Stomach smooth muscle (tissue), 2 donors: ENCODE measurements at regions not wholly inside any gene's neighbourhood (a gene's known extent, or its start where the extent isn't known, plus 50 kb on each side); places are given as distances from the start of the nearest gene placed in this dataset.
"Not testable (repeated sequence)": the region's sequence is repeated elsewhere in the genome, so short reads cannot be mapped to it uniquely, and the experiment has no call there.

Experiments used
- H3K27ac ChIP-seq: one replicate; pipeline ENCODE4 v1.7.0; 2013; ENCODE audit warnings: mild to moderate bottlenecking, low read length, inconsistent platforms
- H3K27me3 ChIP-seq, 2 donors: one replicate each; pipeline ENCODE4 v1.7.0; 2013; ENCODE audit warnings: low read length in 2 of 2; ENCODE audit not compliant: insufficient read depth in 2 of 2, control insufficient read depth in 1 of 2
- H3K36me3 ChIP-seq, 2 donors: one replicate each; pipeline ENCODE4 v1.7.0; 2013; ENCODE audit warnings: low read length in 2 of 2; ENCODE audit not compliant: control insufficient read depth in 2 of 2, insufficient read depth in 2 of 2
- H3K4me1 ChIP-seq: one replicate; pipeline ENCODE4 v1.7.0; 2013; ENCODE audit warnings: low read length; ENCODE audit not compliant: control insufficient read depth, insufficient read depth
- H3K4me3 ChIP-seq, 2 donors: one replicate each; pipeline ENCODE4 v1.7.0; 2013; ENCODE audit warnings: low read length in 2 of 2
- H3K9ac ChIP-seq, 2 donors: one replicate each; pipeline ENCODE4 v1.7.0; 2013; ENCODE audit warnings: low read length in 2 of 2, mild to moderate bottlenecking in 1 of 2
- H3K9me3 ChIP-seq, 2 donors: one replicate each; pipeline ENCODE4 v1.7.0; 2013; ENCODE audit warnings: low read length in 2 of 2; ENCODE audit not compliant: control insufficient read depth in 2 of 2
- donor health status: healthy.
- donor health status: Pancreatic carcinoma.

DNA sequence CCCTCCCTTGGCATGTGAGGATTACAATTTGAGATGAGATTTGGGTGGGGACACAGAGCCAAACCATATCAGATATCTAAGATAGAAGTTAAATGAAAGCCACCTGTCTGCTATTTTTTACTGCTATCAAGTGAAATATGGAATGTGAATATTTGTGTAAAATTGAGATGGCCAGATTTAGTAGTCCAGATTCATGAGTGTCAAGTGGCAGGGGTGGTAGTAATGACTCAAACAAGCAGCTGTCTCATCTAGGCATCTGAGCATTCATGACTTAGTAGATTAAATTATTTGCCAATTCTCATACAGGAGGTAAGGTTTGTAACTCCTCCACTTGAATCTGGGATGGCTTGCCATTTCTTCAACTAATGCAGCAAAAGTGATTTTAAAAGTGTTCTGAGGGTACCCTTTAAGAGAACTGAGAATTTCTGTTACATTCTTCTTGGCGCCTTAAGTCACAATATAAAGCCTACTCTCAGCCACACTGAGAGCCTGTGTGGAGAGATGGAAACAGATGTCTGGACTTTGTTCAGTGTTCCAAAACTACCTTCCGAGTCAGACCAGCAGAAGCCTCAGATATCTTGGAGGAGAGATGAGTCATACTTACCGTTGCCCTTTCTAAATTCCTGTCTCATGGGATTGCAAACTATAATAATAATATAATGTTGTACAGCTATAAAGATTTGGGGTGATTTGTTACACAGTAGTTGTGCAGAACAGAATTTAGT lies 1065.6 kb upstream of the TMPRSS15 start:
- H3K27me3 ChIP-seq = no peaks in the 10 kb centered on the region
- no peak overlapping the region for H3K9ac ChIP-seq
- H3K4me1 ChIP-seq = no peaks in the 10 kb centered on the region
- H3K4me3 ChIP-seq = no peak overlapping the region
- H3K36me3 ChIP-seq = no peaks in the 10 kb centered on the region
- no peaks in the 10 kb centered on the region for H3K9me3 ChIP-seq
- no peak overlapping the region for H3K27ac ChIP-seq

DNA sequence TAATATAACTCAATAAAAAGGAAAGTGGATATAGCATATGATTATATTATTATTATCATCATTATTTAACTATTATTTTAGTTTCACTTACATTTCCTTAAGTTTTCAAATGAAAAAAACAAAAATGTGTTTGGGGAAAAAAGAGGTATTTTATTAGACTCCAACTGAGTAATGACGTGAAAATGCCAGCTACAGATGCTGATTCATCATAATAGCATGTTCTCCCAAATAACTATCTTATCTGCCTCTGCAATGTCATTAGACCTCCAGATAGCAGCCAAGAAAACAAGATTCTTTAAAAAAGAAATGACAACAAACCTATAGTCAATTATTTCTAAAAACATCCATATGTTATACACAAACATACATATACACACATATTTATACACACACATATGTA lies 1071.9 kb upstream of the TMPRSS15 start:
- Histone ChIP-seq H3K4me1 (no peaks in the 10 kb centered on the region), H3K27ac (no peak overlapping the region), H3K9ac (no peak overlapping the region)

DNA sequence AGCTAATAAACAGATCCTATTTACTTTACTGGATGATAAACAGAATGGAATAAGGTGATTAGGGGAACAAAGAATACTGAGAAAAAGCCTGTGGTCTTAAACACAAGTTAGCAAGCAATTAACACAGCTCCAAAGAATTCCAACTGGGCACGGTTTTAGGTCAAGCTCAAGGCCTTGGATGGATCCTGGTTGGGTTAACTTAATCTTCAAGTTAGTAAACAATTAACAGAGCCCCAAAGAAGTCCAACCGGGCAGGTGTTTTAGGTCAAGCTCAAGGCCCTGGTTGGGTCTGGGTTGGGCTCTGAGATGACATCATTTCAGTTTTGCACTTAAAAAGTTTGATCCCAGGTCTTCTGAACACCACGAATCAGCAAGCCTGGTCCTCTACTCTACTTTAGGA lies 1086.3 kb upstream of the TMPRSS15 start:
- no peaks in the 10 kb centered on the region for H3K4me1 ChIP-seq
- H3K27ac ChIP-seq = no peak overlapping the region
- H3K36me3 ChIP-seq = no peaks in the 10 kb centered on the region
- H3K4me3 ChIP-seq = no peak overlapping the region
- no peaks in the 10 kb centered on the region for H3K9me3 ChIP-seq
- no peaks in the 10 kb centered on the region for H3K27me3 ChIP-seq
- no peak overlapping the region for H3K9ac ChIP-seq

More for the DNA sequence above, 1071.9 kb upstream of the TMPRSS15 start:
- Histone ChIP-seq H3K36me3 (no peaks in the 10 kb centered on the region), H3K27me3 (no peaks in the 10 kb centered on the region), H3K9me3 (peaks cover 0 to 4% of the 10 kb centered on the region in 2 donors), H3K4me3 (no peak overlapping the region)

DNA sequence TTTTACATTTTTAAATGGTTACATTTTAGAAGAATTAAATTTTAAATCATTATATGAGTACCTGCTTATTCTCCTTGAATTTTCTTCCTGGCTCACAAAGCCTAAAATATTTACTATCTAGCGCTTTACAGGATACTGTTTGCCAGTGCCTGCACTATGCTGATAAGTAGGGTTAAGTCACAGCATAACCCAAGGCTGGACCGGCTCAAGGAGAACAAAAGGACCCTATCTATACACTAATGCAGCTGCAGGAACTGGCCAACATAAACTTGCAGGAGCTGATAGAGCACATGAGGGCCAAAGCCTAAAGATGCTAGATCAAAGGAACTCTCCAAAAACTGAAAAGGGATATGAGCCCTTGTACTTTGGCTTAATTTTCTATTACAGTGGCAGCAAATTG lies 1086.9 kb upstream of the TMPRSS15 start:
- no peaks in the 10 kb centered on the region for H3K9me3 ChIP-seq
- no peak overlapping the region for H3K9ac ChIP-seq
- no peaks in the 10 kb centered on the region for H3K27me3 ChIP-seq
- H3K4me3 ChIP-seq = no peak overlapping the region
- H3K36me3 ChIP-seq = no peaks in the 10 kb centered on the region
- H3K4me1 ChIP-seq = no peaks in the 10 kb centered on the region
- H3K27ac ChIP-seq = no peak overlapping the region

DNA sequence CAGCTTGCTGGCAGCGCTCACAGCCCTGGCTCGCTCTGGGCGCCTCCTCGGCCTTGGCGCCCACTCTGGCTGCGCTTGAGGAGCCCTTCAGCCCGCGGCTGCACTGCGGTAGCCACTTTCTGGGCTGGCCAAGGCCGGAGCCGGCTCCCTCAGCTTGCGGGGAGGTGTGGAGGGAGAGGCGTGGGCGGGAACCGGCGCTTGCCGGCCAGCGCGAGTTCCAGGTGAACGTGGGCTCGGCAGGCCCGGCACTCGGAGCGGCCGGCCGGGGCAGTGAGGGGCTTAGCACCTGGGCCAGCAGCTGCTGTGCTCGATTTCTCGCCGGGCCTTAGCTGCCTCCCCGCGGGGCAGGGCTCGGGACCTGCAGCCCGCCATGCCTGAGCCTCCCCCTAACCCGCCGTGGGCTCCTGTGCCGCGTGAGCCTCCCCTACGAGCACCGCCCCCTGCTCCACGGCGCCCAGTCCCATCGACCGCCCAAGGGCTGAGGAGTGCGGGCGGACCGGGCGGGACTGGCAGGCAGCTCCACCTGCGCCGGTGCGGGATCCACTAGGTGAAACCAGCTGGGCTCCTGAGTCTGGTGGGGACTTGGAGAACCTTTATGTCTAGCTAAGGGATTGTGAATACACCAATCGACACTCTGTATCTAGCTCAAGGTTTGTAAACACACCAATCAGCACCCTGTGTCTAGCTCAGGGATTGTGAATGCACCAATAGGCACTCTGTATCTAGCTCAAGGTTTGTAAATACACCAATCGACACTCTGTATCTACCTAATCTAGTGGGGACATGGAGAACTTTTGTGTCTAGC lies 1090.1 kb upstream of the TMPRSS15 start:
- not testable (repeated sequence) for H3K27me3 ChIP-seq, H3K9ac ChIP-seq, H3K27ac ChIP-seq, H3K9me3 ChIP-seq, H3K4me3 ChIP-seq, H3K36me3 ChIP-seq, H3K4me1 ChIP-seq

DNA sequence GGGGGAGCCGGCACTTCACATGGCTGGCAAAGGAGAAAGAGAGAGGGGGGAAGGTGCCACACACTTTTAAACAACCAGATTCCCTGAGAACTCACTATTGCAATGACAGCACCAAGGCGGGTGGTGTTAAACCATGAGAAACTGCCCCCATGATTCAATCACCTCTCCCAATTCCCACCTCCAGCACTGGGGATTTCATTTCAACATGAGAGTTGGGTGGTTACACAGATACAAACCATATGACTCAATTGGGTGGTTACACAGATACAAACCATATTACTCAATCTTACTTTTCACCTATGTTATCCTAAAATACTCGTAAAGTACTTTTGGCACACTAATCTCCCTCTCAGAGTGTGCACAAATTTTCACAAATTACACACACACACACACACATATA lies 1097.5 kb upstream of the TMPRSS15 start:
- Histone ChIP-seq H3K4me1 (no peaks in the 10 kb centered on the region), H3K9me3 (peaks cover 0 to 4% of the 10 kb centered on the region in 2 donors), H3K4me3 (no peak overlapping the region), H3K27me3 (no peaks in the 10 kb centered on the region), H3K9ac (no peak overlapping the region), H3K36me3 (no peaks in the 10 kb centered on the region), H3K27ac (no peak overlapping the region)

DNA sequence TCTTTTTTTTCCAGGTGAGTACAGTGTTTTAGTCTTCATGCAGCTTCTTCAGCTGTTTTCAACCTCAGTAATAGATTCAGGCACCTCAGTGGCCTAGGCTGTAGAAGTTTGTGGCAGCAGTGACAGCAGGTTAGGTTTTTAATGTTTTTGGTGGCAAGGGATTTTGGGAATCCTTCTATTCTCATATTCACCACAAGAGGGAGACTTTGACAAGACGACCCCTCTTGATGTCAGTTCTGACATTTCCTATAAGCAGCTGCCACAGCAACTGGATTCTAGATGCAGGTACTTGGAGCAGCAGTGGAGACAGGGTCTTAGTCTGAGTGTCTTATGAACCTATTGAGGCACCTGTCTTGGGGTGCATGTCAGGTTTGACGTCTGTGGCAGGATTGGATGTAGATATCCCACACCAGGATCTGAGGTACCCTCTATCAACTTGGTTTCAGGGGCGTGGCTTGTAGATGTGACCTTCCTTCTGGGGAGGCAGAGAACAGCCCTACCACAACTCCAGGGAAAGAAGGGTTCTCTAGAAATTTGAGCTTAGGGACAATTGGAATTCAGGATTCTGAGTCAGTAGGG lies 1104.2 kb upstream of the TMPRSS15 start:
- H3K27me3 ChIP-seq = no peaks in the 10 kb centered on the region
- no peak overlapping the region for H3K4me3 ChIP-seq
- H3K9me3 ChIP-seq = peaks cover 0 to 1% of the 10 kb centered on the region in 2 donors
- no peaks in the 10 kb centered on the region for H3K36me3 ChIP-seq
- no peak overlapping the region for H3K9ac ChIP-seq
- no peaks in the 10 kb centered on the region for H3K4me1 ChIP-seq
- no peak overlapping the region for H3K27ac ChIP-seq

DNA sequence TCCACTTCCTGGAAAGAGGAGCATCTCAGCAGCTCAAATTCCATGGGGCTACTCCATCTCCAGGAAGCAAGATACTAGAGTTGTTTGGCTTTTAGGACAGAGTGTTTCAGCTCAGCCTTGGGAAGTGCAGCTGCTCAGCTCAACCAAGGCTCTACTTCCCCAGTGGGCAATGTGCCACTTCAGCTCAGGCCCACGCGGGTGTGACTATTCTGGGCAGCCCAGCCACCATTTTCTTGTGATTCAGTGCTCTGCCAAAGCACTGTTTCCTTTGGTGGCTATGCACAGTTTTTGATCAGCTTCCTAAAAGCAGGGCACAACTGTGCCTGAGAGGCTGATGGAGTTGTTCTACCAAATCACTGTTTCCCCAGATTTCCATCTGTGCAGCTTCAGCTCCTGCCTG lies 1104.9 kb upstream of the TMPRSS15 start:
- Histone ChIP-seq H3K27ac (no peak overlapping the region), H3K9ac (no peak overlapping the region), H3K9me3 (peaks cover 0 to 1% of the 10 kb centered on the region in 2 donors), H3K27me3 (no peaks in the 10 kb centered on the region), H3K36me3 (no peaks in the 10 kb centered on the region), H3K4me1 (no peaks in the 10 kb centered on the region), H3K4me3 (no peak overlapping the region)

DNA sequence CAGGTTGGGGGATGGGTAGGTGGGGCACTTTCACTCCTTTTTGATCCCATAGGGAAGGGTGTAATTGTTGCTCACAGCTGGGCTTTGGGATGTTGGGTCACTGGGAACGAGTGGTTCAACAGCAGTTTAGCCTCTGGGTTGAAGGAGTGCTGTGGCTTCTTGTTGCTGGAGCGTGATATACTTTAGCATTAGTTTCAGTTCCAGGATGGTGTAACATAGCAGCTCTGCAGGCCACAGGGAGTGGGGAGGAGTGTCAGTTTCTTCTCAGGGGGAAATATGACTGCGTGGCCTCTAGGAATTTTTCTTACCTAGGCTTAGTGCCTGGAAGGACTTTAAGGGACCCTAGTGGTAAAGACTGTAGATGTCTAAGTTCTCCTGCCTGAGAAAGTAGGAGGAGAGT lies 1105.3 kb upstream of the TMPRSS15 start:
- H3K4me1 ChIP-seq = no peaks in the 10 kb centered on the region
- H3K4me3 ChIP-seq = no peak overlapping the region
- H3K9ac ChIP-seq = no peak overlapping the region
- no peaks in the 10 kb centered on the region for H3K27me3 ChIP-seq
- peaks cover 0 to 1% of the 10 kb centered on the region in 2 donors for H3K9me3 ChIP-seq
- H3K36me3 ChIP-seq = no peaks in the 10 kb centered on the region
- no peak overlapping the region for H3K27ac ChIP-seq

DNA sequence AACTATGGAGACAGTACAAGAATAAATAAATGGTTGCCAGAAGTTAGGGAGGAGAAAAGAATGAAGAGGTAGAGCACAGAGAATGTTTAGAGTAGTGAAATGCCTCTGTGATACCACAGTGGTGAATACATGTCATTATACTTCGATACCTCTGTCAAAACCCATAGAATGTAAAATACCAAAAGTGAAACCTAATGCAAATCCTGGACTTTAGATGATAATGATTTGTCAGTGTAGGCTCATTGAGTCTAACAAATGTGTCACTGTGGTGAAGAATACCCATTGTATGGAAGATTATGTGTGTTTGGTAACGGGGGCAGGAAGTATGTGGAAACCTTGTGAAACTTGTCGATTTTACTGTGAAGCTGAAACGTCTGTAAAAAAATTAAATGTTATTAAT lies 1106.5 kb upstream of the TMPRSS15 start:
- no peaks in the 10 kb centered on the region for H3K27me3 ChIP-seq
- no peak overlapping the region for H3K27ac ChIP-seq
- no peaks in the 10 kb centered on the region for H3K4me1 ChIP-seq
- H3K4me3 ChIP-seq = no peak overlapping the region
- peaks cover 0 to 1% of the 10 kb centered on the region in 2 donors for H3K9me3 ChIP-seq
- H3K36me3 ChIP-seq = no peaks in the 10 kb centered on the region
- no peak overlapping the region for H3K9ac ChIP-seq

DNA sequence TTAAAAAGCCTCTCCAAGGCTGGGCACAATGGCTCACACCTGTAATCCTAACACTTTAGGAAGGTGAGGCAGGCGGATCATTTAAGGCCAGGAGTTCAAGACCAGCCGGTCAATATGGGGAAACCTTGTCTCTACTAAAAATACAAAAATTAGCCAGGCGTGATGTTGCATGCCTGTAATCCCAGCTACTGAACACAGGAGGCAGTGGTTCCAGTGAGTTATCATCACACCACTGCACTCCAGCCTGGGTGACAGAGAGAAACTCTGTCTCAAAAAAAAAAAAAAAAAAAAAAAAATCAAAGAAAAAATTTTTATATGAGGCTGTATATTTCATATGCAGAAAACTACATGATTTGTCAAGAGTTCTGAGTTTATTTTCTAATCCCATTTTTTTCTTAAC lies 1107.1 kb upstream of the TMPRSS15 start:
- Histone ChIP-seq H3K36me3 (no peaks in the 10 kb centered on the region), H3K27ac (no peak overlapping the region), H3K27me3 (no peaks in the 10 kb centered on the region), H3K9ac (no peak overlapping the region), H3K4me3 (no peak overlapping the region), H3K9me3 (peaks cover 1 to 4% of the 10 kb centered on the region in 2 donors), H3K4me1 (no peaks in the 10 kb centered on the region)
